EL (cell line): ENCODE measurements at regions not wholly inside any gene's neighbourhood (a gene's known extent, or its start where the extent isn't known, plus 50 kb on each side); places are given as distances from the start of the nearest gene placed in this dataset.
A peak's percentile ranks its signal among the peaks of the same experiment; 100 is the strongest.
"Not testable (repeated sequence)": the region's sequence is repeated elsewhere in the genome, so short reads cannot be mapped to it uniquely, and the experiment has no call there.

Experiments used
- DNase-seq: peaks from one replicate; pipeline ENCODE4 v3.0.0-alpha.2; 2016

DNA sequence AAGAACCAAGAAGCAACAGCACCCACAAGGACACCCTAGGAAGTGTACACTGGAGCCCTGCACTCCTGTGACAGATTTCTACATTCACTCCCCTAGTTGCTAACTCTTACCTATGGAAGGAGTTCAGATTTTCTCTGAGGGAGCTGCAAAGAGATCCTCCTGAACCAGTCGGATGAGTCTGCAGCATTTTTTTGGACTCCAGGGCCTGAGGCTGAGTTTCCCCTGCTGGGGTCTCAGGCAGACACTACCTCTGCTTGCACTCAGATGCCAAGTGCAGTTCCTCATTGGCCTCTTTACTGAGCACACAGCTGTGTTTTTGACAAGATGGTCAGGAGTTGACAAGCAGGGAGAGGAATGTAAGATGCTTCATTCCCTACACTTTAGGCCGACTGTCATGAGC lies 153.2 kb upstream of the RBM19 start:
- DNase-seq, result no peak

DNA sequence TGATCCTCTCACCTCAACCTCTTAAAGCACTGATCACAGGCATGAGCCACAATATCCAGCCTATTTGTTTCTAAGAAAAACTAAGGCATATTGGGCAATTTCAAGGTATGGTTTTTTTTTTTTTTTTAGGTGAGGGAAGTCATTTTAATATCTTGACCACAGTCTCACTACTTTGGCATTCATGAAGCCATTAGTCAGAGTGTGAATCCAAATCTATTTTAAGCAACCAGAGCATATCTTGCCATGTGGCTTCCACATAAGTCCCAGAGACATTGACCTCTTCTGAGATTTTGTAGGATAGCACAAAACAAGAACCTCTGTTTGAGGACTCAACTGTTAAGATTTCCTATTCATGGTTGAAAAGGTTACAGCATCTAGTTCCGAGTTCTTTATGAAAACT lies 130.3 kb upstream of the RBM19 start:
- DNase-seq, result peak; percentile 24

DNA sequence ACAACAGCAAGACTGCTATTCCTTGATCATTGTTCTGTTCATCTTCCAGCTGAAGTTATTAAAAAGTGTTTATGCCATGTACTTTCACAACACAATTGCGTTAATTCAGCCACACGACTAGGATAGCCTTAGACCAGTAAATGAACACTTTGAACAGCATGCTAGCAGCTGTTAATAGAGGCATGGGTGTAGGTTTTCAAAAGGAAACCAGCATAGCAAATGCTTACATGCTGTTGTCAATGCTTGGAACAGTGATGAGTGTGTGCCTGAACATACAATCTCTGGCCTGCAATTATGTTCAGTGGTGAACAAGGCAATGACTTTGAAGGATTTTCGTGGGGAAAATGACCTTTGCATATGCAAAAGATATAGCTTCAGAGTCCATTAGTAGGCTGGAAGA lies 127.4 kb upstream of the RBM19 start:
- no peak for DNase-seq

- DNase-seq, result no peak
Observed at GRCh38 chr12:114092981-114093380, 126.9 kb upstream of the RBM19 start.

DNA sequence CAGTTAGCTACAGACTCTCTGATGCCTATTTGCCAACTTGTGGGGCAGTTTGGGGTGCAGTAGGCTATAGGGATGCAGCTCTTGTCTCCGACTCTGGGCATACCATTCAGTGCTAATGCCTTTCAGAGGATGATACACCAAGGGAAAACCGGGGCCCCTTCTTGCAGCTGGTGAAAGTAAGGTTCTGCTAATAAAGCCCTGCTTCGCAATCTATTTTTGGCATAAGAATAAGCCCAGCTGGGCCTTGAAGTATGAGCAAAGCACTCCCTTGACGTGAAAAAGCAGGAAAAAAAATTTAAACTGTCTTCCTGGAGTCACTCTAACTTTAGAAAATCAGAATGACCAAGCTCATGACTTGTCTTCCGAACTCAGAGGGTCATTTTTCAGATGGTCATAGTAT lies 124.1 kb upstream of the RBM19 start:
- DNase-seq, result no peak

DNA sequence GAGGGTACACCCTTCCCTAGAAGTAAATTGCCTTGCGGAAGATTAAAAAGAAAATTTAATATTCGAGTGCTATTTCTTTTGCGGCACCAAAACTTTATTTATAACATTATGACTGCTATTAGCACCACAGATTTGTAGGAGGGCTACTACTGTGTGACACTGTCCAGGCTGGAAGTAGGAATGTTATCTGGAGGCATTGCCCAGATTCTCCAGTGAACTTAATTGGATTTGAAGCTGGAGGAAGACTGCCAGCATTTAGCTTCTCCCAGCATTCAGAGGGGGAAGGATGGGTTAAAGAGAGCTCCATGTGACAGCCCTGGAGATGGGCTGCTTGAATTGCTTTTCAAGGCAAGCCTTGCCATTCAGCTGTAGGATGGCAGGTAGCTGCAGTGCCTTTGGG lies 107.0 kb upstream of the RBM19 start:
- DNase-seq, result no peak

DNA sequence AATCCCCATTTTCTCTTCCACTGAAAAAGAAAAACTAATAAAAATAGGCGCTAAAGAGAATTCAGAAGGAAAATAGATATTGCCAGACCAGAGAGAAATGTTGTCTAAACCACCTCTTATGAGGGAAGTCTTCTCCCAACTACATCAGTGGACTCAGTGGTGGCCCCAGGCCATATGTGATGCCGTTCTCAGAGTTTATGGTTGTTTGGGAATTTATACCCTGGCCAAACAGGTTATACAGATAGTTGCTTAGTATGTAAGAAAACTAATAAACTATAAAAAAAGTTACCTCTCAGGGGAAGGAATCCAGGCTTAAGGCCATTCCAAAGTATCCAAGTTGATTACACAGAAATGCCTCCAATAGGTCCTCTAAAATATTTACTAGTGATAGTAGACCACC lies 103.4 kb upstream of the RBM19 start:
- no peak for DNase-seq

GRCh38 chr12:114064497-114064896 lies 98.4 kb upstream of the RBM19 start:
- DNase-seq, result no peak

DNA sequence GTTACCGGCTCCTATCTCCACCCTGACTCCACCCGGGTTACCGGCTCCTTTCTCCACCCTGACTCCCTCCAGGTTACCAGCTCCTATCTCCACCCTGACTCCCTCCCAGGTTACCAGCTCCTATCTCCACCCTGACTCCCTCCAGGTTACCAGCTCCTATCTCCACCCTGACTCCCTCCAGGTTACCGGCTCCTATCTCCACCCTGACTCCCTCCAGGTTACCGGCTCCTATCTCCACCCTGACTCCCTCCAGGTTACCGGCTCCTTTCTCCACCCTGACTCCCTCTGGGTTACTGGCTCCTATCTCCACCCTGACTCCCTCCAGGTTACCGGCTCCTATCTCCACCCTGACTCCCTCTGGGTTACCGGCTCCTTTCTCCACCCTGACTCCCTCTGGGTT lies 97.9 kb upstream of the RBM19 start:
- DNase-seq, result not testable (repeated sequence)

GRCh38 chr12:114063435-114063834 lies 97.3 kb upstream of the RBM19 start:
- no peak for DNase-seq

- DNase-seq, result peak; percentile 25
Observed at GRCh38 chr12:114056351-114056750, 90.2 kb upstream of the RBM19 start.

- DNase-seq, result no peak
Observed at GRCh38 chr12:114054982-114055381, 88.9 kb upstream of the RBM19 start.

DNA sequence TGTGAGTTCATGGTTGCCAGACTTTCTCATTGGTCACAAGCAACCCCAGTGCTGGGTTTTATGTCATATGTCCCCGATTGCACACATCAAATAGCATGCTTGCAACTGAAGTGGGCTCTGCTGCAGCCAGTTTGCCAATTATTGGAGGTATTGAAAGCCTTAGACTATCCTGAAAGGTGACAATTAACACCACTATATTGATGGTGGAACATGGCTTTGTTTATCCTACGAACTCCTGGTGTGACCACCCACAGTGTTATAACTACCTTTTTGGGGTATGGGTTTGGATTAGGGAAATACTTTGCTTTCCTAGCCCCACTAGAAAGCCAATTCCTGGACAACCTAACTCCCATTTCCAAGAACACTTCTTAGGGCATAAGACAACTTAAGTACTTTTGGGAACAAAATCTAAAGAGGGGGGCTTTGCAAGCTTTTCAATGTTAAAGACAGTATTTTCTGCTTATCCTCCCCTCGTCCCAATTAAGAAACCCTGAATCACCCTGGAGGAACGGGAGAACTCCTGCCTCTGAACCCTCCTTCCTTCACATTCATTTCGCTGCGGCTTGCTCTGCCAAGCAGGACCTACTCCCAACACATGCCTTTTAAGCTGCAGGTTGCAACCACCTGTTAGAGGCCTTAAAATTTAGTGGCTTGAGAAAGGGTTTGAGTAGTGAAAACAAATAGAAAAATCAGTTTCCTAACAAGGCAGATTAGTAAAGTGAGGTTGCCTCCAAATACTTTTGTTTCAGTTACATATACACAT lies 80.3 kb upstream of the RBM19 start:
- DNase-seq, result no peak

DNA sequence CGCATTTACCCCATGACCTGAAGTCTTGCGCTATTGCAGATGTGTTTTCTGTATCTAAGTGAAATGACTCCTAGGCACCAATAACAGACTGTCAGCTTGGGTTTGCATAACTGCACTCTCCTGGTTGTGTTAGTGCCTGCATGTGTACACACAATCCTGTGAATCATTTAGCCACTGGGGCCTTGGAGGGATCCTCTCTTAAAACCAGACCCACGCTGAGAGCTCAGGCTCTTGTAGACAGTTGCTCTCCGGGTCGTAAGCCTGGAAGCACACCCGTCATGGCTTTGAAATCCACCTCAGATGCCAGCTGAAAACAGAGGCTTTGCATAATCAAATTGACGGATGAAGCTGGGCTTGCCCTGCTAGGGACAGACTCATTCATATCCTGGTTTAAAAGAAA lies 79.2 kb upstream of the RBM19 start:
- DNase-seq, result no peak

GRCh38 chr12:114041590-114041989 lies 75.5 kb upstream of the RBM19 start:
- DNase-seq, result no peak

DNA sequence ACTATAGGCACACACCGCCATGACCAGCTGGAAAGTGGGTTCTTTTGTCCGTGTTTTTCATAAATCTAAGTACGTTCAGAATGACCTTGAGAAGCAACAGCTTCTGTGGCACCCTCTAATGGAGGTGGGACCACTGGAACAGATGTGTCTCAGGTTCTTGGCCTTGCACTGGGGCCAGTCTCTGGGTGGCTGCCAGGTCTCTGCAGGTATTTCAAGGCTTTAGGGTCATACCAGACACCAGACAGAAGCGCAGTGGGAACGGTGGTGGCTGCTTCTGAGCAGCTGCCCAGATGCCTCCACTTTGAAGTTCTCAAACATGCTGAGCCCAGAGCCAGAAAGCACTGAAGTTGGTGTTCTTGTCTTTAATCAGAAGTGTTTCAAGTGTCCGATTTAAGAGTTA lies 75.0 kb upstream of the RBM19 start:
- no peak for DNase-seq

- DNase-seq, result no peak
Observed at GRCh38 chr12:114038962-114039361, 72.8 kb upstream of the RBM19 start.

DNA sequence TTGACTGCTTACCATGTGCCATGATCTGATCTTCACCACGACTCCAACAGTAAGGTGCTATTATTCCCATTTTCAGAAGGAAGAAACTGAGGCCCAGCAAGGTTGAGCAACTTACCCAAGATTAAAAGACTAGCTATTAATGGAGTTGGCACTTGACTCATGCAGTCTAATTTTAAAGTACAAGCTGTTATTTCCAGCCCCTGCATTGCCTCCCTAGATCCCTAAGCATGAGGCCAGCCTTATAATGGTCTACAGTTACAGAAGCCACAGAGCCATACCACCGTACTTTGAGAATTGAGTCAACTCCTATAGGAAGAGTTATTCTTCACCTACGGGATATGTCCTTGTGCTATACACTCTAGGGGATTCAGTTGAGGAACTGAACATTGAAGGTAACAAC lies 66.7 kb upstream of the RBM19 start:
- DNase-seq, result no peak

DNA sequence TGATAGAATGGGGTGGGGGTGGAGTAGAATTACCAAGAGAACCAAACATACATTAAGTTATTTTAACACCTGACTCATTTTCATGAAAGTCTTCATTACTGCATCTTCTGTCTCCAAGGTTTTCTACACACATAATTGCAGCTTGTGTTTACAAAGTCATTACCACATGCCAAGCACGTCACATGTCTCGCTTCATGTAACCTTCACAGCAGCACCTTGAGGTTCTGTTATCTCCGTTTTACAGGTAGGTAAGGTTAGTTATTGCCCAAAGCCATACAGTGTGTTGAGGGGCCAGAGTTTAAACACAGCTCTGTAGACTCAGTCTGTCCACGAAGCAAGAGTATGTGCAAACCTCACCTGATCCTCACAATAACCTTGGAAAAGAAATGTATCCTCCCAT lies 64.3 kb upstream of the RBM19 start:
- DNase-seq, result no peak

DNA sequence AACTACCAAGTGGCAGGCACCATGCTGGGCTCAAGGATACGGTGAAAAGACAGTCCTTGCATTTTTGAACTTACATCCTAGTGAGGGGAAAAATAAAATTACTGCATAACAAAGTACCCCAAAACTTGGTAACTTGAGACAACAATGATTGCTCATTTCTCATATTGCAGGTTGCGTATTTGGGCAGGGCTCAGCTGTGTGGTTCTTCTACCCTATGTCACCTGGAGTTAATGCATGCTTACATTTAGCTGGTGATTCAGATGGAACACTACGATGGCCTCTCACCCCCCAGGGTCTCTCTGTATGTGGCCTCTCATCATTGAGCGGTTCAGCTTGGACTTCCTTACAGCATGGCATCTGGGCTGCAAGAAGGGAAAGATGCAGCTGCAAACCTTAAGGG lies 60.7 kb upstream of the RBM19 start:
- DNase-seq, result no peak

- no peak for DNase-seq
Observed at GRCh38 chr12:114025935-114026334, 59.8 kb upstream of the RBM19 start.

GRCh38 chr12:114022081-114022480 lies 56.0 kb upstream of the RBM19 start:
- not testable (repeated sequence) for DNase-seq

DNA sequence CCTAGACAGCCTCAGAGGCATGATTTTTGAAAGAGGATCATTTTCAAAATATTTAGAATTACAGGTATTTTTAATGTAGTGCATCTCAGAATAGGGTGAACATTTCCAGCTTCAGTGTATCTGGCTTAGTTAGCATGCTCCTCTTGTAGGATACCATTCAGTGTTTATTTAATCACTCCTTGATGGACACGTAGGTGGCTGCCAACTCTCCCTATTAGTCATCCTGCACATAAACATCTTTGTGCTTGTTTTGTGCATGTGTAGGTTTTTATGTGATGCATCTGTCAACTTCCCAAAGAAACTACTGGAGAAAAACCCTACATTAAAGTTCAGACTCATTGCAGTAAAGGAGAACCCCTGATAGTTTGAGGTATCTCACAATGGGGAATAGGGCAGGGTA lies 52.5 kb upstream of the RBM19 start:
- DNase-seq, result peak; percentile 2
